Osteocyte (in vitro differentiated cells): ENCODE measurements at regions not wholly inside any gene's neighbourhood (a gene's known extent, or its start where the extent isn't known, plus 50 kb on each side); places are given as distances from the start of the nearest gene placed in this dataset.
"Not testable (repeated sequence)": the region's sequence is repeated elsewhere in the genome, so short reads cannot be mapped to it uniquely, and the experiment has no call there.

Experiments
- DNase-seq: peaks from one replicate; pipeline ENCODE4 v3.0.0; 2021; ENCODE audit warnings: mixed read lengths; ENCODE audit not compliant: unreplicated experiment; ENCODE audit errors: extremely low spot score
- H3K27ac Mint-ChIP-seq: one replicate; pipeline ENCODE4 v1.8.0; 2021; ENCODE audit warnings: mild to moderate bottlenecking, mixed read lengths; ENCODE audit not compliant: unreplicated experiment
- H3K27me3 Mint-ChIP-seq: one replicate; pipeline ENCODE4 v1.8.0; 2021; ENCODE audit warnings: mixed read lengths; ENCODE audit not compliant: unreplicated experiment
- H3K36me3 Mint-ChIP-seq: one replicate; pipeline ENCODE4 v1.8.0; 2021; ENCODE audit warnings: mixed read lengths; ENCODE audit not compliant: unreplicated experiment
- H3K4me1 Mint-ChIP-seq: one replicate; pipeline ENCODE4 v1.8.0; 2021; ENCODE audit warnings: mixed read lengths; ENCODE audit not compliant: unreplicated experiment
- H3K4me3 Mint-ChIP-seq: one replicate; pipeline ENCODE4 v1.8.0; 2021; ENCODE audit warnings: mild to moderate bottlenecking, moderate library complexity, mixed read lengths; ENCODE audit not compliant: unreplicated experiment
- H3K9me3 Mint-ChIP-seq: one replicate; pipeline ENCODE4 v1.8.0; 2021; ENCODE audit warnings: mixed read lengths; ENCODE audit not compliant: unreplicated experiment
- CTCF ChIP-seq: fragments of 200-600 bp; sonication (generic); IDR thresholded peaks from 2 replicates; pipeline ENCODE4 v1.5.0; 2021; ENCODE audit warnings: antibody characterized with exemption, mild to moderate bottlenecking, moderate library complexity

GRCh38 chr17:20938244-20938643, 104.6 kb downstream of the USP22 start:
- Mint-ChIP-seq H3K9me3 (no peaks in the 10 kb centered on the region), H3K27me3 (no peaks in the 10 kb centered on the region), H3K27ac (peak overlapping the region; percentile 14), H3K36me3 (peaks cover 30% of the 10 kb centered on the region), H3K4me1 (peaks cover 45% of the 10 kb centered on the region), H3K4me3 (no peak overlapping the region)
- no peak for TF ChIP-seq CTCF
- DNase-seq = no peak

- H3K27ac Mint-ChIP-seq = no peak overlapping the region
- peaks cover 29% of the 10 kb centered on the region for H3K36me3 Mint-ChIP-seq
- TF ChIP-seq CTCF = no peak
- H3K27me3 Mint-ChIP-seq = no peaks in the 10 kb centered on the region
- no peak overlapping the region for H3K4me3 Mint-ChIP-seq
- peaks cover 47% of the 10 kb centered on the region for H3K4me1 Mint-ChIP-seq
- H3K9me3 Mint-ChIP-seq = no peaks in the 10 kb centered on the region
- no peak for DNase-seq
These were observed 103.7 kb downstream of the USP22 start for GRCh38 chr17:20938988-20939615.

DNA sequence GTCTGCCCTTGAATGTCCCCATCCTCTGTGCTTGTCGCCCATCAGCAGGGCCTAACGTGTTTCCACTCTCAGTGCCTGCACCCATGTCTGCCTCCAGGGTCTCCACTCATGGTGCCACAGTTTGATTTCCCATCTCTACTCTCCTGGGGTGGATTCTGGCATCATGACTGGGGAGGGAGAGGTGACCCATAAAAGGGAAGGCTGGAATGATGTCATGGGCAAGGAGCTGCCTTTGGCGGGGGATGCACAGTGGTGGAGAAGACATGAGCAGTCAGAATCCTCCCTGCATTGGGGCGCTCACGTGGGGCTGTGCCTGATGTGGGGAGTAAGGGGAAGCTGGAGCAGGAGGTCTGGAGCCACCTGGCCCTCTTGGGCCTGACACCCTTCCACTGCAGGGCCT, 100.9 kb downstream of the USP22 start:
- peak overlapping the region; percentile 34 for H3K27ac Mint-ChIP-seq
- no peak for TF ChIP-seq CTCF
- H3K36me3 Mint-ChIP-seq = peaks cover 37% of the 10 kb centered on the region
- no peak overlapping the region for H3K4me3 Mint-ChIP-seq
- no peak for DNase-seq
- H3K4me1 Mint-ChIP-seq = peaks cover 33% of the 10 kb centered on the region
- H3K27me3 Mint-ChIP-seq = no peaks in the 10 kb centered on the region
- H3K9me3 Mint-ChIP-seq = peaks cover 5% of the 10 kb centered on the region

- Mint-ChIP-seq H3K27me3 (no peaks in the 10 kb centered on the region), H3K4me3 (peak overlapping the region; percentile 38), H3K4me1 (peaks cover 22% of the 10 kb centered on the region), H3K27ac (peak overlapping the region; percentile 91), H3K9me3 (peaks cover 5% of the 10 kb centered on the region), H3K36me3 (peaks cover 38% of the 10 kb centered on the region)
- TF ChIP-seq CTCF = peak; percentile 42
- no peak for DNase-seq
These were observed 98.6 kb downstream of the USP22 start for GRCh38 chr17:20944014-20944865.

DNA sequence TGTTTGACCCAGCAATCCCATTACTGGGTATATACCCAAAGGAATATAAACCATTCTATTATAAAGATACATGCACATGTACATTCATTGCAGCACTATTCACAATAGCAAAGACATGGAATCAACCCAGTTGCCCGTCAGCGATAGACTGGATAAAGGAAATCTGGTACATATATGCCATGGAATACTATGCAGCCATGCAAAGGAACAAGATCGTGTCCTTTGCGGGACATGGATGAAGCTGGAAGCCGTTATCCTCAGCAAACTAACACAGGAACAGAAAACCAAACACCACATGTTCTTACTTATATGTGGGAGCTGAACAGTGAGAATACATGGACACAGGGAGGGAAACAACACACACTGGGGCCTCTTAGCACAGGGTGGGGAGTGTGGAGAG, 95.1 kb downstream of the USP22 start:
- not testable (repeated sequence) for H3K9me3 Mint-ChIP-seq, H3K4me3 Mint-ChIP-seq, DNase-seq, H3K27ac Mint-ChIP-seq, H3K27me3 Mint-ChIP-seq
- Mint-ChIP-seq H3K4me1 (peaks cover 19% of the 10 kb centered on the region), H3K36me3 (peaks cover 41% of the 10 kb centered on the region)
